ENCODE measurements at regions not wholly inside any gene's neighbourhood (a gene's known extent, or its start where the extent isn't known, plus 50 kb on each side); places are given as distances from the start of the nearest gene placed in this dataset.
"Not testable (repeated sequence)": the region's sequence is repeated elsewhere in the genome, so short reads cannot be mapped to it uniquely, and the experiment has no call there.

DNA sequence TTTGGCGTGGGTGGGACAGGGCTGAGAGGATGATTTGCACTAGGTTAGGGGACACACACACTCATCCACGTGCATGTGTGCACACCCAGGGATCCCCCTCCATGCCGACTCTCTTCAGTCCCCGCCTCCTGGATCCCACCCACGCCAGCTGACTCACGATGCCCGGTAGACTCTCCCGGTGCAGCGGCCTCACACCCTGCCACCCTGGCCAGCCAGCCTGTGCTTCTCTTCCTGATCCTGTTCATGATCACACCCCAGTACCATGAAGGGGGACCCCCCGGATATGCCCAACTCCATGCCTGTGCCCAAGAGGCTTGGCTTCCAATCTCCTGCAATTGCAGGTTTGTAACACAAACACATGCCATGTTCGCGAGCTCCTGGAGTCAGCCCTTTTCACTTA lies 157.8 kb upstream of the HDAC4 start:
- no peak for DNase-seq

DNA sequence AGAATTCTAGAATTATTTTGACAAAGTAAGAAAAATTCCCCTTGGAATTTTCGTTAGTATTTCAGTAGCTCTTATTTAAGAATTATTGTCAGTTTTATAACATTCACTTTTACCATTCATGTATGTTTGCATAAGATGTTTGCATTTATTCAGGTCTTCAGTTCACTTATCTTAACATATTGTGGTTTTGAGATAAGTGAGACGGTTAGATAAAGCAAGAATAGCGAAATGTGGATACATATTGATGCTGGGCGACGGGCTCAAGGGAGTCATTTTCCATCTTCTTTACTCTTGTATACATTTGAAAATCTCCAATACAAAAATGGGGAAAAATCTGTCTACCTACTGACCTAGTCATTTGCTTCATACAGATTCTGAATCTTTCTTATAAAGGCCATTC lies 156.7 kb upstream of the HDAC4 start:
- no peak for DNase-seq

DNA sequence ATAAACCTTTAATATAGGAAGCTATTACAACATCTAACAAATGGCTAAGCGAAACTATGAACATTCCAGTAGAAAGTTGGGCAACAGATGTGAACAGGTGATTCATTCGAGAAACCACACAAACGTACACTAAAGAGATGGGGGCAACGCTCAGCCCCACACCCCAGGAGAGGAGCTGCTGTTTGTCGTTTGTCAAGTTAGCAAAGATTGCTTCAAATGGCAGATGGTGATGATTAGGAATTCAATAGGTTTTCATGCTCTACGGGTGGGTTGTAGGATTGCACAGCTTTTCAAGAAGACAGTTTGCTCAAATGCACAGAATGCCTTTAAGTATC lies 154.7 kb upstream of the HDAC4 start:
- no peak for DNase-seq

DNA sequence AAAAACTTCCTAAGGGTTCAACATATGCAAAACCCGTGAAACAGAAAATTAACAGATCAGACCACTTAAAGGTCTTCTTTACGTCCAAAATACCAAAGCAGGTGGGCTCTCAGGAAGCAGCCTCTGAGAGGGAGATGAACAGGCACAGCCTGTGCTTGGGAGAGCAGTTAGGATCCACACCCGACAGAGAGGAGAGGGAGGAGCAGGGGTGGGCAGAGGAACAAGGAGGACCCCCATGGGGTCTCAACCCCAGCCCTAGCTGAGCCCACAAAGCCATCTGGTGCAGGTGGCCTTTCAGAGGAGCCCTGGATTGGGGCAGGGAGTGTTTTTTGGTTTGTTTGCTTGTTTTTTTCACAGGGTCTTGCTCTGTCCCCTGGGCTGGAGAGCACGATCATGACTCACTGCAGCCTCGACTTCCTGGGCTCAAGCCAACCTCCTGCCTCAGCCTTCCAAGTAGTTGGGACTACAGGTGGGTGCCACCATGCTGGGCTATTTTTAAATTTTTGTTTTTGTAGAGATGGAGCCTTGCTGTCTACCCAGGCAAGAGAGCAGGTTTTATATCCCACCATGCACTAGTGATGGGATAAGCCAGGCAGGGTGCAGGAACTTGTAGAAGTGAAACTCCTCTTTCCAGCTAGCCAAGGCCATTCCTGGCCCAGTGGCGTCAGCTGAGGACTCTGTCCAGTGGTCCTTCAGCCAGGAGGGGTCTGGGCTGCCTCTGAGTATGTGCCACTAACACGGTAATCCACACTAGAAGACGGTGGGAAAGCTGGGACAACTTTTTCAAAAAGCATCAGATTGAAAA lies 154.1 kb upstream of the HDAC4 start:
- no peak for DNase-seq

DNA sequence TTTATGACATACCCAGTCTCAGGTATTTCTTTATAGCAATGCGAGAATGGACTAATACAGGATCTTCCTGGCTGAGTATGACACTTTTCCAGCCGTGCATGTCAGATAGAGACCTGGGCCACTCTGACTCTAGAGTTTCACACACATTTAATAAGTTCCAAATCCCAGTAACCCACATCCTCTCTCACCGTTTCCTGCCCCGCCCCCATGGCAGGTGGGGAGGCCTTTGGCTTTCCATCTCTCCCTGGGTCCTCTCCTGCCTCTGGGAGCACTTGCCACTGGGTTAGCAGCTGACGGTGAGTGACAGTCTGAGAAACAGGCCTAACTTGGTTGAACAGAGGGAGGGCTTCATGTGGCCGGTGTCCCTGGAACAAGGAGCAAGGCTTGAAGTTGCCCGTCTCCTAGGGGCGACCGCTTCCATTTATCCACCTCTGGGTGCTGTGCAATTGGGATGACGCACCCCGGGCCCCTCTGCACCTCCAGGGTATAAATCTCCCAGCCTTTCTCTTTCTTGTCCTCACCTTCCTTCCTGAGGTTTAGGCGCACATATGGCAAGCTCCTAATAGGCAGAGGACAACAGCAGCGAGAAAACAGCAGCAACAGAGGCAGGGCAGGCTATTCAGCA lies 152.7 kb upstream of the HDAC4 start:
- no peak for DNase-seq

DNA sequence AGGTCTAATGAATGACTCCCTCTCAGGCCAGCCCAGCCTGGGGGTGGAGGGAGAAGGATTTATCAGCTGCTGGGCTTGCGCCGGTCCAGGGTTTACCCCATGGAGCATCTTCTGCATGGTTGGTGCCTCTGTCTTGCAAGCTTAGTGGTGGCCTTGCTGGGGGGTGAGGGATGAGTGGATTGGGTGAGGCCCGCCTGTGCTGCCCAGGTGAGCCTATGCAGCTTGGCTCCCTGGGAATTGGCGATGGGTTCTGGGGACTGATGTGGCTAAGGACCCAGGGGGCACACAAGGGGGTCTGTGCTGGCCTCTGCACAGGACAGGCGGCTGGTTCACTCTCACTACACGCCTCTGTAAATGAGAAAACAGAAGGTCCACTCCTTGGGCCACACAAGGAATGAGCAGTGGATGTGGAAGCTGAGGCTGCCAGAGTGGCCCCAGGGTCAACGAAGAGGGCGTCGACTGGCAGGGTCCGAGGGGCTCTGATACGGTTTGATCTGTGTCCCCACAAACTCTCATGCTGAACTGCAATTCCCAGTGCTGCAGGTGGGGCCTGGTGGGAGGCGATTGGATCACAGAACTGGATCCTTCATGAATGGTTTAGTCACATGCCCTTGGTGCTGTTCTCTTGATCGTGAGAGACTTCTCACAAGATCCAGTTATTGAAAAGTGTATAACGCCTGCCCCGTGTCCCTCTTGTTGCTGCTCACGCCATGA lies 151.6 kb upstream of the HDAC4 start:
- no peak for DNase-seq

DNA sequence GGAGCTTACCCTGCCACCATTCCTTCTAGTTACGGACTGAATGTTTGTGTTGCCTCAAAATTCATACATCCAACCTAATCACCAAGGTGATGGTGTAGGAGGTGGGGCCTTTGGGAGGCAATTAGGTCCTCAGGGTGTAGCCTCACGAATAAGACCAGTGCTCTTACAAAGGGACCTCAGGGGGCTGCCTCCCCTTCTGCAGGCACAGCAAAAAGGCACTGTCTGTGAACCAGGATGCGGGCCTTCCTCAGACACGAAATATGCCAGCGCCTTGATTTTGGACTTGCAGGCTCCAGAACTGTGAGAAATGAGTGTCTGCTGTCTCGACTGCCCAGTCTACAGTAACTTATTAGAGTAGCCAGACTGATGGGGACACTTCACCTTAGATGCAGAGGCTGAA lies 150.4 kb upstream of the HDAC4 start:
- DNase-seq = no peak

DNA sequence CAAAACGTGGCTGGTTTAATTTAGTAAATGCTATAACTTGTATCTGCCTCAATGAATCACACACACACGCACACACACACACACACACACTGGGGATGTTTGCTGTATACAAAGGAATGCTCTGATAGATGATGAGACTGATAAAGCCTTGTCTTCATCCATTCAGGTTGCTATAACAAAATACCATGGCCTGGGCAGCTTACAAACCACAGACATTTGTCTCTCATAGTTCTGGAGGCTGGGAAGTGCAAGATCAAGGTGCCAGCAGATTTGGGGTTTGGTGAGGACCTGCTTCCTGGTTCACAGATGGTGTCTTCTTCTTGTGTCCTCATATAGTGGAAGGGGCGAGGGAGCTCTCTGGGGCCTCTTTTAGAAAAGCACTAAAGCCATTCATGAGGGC lies 149.5 kb upstream of the HDAC4 start:
- no peak for DNase-seq

DNA sequence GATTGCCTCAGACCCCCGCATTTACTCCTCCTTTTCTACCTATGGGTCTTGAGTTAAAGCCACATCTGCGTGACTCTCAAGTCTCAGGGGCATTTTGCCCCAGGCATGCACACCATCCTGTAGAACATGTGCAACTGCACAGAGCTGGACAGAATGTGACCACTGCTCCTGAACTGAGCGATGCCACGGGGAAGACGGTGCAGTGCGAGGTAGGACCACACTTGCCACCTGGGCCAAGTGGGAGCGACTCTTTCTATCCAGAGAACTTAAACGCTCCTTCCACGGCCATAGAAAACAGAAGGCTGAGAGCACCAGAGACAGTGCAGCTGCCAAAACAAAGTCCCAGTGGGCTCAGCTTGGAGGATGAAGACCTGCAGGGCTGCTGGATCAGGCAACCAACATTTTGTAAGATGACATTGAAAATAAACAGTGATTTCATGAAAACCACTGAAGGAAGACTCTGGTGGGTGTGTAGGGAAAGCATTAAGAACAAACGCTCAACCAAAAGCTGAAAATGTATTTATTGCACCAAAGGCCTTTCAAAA lies 149.0 kb upstream of the HDAC4 start:
- DNase-seq = no peak

DNA sequence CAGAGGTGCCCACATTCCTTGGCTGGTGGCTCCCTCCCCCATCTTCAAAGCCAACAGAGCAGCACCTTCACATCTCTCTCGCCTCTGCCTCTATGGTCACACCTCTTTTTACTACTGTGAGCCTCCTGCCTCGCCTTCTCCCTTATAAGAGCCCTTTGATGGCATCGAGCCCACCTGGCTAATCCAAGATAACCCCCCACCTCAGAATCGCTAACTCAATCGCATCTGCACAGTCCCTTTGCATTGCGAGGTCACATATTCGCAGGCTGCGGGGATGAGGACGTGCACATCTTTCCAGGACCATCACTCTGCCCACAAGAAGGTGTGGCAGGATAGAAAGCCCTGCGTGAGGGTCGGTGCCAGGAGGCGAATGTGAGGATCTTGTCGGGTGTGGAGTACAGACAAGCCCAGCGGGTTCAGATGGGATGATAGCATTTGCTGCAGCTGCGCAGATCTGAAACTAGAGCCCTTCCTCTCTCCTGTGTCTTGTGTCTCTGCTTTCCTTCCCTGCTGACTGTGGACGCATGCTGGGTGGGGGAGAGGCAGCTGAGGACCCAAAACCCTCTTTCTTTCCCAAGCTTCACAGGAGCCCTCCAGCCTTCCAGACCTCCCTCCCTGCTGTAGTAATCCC lies 148.3 kb upstream of the HDAC4 start:
- no peak for DNase-seq

DNA sequence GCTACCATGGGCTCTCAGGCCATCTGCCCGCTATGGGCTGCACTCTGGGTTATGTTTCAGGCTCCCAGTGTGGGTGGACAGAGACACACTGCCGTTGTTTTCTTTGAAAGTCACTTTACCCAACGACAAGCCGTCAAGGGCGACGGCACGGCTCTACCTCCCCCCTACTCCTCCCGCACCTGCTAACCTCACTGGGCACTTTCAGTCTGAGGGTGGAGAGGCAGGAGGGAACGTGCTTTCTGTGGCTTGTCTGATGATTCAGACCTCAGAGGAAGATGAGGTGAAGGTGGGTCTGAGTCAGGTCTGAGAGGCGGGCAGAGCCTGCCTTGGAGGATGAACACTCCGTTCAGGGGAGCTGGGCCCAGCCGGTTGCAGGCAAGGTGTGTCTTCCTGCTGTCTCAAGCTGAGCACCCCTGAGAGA lies 147.6 kb upstream of the HDAC4 start:
- DNase-seq = peak; percentile 36

DNA sequence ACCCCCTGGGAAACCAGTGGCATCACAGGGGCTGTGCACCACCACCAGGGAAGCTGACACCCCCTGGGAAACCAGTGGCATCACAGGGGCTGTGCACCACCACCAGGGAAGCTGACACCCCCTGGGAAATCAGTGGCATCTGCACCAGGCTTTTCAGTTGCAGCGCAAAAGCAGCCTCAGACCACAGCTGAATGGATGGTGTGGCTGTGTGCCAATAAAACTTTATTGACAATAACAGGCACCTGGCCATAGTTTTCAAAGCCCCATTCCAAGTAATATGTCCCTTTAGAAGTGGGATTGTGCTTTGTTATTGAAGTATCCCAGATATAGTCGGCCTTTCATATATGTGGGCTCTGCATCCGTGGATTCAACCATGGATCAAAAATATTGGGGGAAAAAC lies 146.3 kb upstream of the HDAC4 start:
- not testable (repeated sequence) for DNase-seq

DNA sequence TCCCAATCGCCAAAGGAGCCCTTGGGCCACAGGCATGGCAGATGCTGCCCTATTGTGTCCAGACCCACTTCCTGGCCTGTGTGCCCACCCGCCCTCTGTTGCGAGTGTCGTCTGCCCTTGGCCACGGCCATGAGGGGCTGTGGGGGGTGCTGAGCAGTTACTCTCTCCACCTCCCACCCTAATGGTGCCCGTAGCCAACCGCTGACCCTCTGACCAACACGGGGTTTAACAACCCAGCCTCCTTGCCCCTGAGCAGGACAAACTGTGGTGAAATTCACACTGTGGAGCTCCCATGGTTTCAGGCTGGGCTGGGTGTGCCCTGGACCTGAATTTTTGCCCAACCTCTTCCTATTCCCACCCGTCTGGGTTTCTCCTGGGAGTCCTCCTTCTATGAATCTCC lies 145.7 kb upstream of the HDAC4 start:
- no peak for DNase-seq

DNA sequence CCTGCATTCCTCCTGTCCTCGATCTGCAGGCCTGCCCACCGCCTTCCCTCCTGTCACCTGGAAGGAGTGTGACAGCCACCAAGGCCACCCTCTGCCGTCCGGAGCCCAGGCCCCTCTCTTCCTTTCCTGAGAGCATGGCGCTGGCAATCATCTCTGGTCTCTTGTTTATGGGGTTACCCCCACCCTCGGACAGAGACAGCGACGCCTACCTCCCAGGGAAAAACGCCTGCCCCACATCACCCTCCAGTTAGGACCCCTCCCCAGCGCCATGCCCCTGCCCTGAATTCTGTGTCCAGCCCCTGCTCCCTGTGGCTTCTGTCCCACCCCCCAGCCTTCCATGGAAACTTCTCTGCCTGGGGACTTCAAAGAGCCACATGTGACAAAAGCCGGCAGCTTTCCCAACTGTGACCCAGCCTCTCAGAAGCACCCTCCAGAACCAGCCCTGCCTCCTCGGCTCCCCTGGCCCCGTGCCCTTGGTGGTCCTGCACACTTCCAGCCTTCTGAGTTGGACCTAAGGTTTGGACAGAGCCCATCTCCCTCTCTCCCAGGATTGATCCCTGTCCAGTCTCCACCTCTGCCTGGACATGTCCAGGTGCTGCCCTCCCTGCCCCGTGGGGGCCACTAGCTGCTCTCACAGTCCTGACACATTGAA lies 145.0 kb upstream of the HDAC4 start:
- DNase-seq = no peak

DNA sequence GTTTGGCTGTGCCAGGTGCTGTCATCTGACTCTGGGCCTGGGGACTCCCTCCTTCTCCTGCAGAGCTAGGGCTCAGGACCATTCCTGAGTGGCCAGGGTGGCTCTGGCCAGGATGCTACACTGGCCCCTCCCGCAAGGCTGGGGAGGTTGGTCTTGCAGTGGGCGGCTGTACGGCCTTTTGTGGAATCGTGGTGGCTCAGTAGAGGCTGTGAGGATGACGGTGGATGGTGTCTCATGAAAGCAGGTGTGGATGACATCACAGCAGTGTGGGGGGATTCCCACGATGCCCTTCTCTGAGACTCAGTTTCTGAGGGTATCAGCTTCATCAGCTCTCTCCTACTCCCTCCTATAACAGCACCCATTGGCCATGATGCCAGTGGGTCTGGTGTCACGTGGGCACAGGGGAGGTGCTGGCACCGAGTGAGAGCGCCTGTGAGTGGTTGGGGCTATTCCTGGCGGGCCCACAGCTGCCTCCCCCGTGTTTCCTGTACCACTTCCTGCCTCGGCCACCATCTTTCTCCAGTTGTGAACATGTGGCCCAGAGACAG lies 144.2 kb upstream of the HDAC4 start:
- DNase-seq = no peak

DNA sequence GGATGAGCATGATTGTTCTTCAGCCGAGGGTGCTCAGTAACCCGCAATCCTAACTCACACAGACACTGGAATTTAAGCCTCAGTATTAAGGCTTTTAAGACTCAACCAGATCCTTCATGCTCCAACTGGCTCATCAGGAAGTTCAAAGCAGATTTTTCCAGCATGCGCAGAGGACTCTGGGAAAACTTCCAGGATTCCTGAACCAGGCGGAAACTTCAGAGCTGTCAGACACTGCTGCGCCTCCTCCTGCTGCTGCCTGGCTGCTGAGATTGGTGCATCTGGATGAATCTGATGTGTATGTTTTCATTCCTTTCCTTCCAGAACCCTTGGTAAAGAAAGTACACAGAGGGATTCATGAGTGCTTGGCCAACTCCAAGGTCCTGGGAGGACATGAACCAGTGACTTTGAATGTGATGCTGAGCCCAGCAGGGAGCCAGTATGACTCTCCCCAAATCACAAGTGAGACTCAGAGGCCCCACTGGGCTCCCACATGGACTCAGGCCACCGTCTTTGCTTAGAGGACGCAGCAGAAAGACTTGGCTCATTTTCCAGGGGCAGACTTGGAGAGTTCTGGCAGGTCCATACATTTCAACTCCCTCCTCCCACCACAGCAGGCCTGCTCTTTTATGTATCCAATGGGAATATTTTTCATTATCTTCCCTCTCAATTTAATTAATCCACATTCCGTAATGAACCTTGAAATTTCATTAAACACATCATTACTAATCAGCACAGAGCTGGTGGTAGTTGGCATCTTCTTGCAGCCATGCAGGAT lies 143.5 kb upstream of the HDAC4 start:
- no peak for DNase-seq

DNA sequence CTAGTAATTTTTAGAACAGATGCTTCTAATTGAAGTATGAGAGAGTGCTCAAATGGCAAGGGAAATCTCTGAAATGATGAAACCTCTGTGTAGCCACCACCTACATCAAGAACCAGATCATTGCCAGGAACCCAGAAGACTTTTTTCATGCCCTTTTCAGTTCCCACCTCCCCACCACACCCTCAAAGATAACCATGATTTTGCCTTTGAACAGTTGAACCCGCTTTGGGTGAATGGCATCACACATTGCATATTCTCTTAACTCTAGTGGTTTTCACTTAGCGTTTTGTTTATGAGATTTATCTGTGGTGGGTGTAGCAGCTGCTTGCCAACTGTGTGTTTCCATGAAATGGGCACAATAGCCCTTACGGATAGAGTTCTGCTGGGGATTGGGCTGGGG lies 142.9 kb upstream of the HDAC4 start:
- no peak for DNase-seq

DNA sequence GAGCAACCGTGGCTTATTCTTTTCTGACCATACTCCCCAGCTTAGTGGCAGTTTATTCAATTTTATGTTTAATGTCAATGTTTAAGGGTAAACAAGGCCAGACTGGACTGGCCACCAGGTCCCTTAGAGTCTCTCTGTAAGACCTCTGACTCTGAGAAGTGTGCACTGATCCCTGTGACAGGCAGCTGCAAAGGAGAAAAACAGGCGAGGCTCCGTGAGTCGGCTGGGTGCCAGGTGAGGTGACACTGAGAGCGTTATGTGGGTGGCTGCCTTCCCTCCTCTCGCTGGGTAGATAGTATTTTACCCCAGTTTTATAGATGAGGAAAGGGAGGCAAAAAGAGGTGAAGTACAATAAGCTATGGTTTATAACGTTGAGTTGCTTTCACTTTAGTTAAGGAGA lies 139.4 kb upstream of the HDAC4 start:
- no peak for DNase-seq

DNA sequence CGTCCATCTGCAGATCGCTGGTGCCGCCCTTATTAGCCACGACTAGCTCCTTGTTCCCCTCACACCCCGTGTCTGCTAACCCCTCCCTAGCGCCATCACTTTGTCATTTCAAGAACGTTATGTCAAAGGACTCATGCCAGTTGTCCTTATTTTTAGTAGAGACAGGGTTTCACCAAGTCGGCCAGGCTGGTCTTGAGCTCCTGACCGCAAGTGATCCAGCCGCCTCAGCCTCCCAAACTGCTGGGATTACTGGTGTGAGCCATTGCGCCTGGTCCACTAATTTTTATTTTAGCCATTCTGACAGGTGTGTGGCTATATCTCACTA lies 138.9 kb upstream of the HDAC4 start:
- DNase-seq = no peak

DNA sequence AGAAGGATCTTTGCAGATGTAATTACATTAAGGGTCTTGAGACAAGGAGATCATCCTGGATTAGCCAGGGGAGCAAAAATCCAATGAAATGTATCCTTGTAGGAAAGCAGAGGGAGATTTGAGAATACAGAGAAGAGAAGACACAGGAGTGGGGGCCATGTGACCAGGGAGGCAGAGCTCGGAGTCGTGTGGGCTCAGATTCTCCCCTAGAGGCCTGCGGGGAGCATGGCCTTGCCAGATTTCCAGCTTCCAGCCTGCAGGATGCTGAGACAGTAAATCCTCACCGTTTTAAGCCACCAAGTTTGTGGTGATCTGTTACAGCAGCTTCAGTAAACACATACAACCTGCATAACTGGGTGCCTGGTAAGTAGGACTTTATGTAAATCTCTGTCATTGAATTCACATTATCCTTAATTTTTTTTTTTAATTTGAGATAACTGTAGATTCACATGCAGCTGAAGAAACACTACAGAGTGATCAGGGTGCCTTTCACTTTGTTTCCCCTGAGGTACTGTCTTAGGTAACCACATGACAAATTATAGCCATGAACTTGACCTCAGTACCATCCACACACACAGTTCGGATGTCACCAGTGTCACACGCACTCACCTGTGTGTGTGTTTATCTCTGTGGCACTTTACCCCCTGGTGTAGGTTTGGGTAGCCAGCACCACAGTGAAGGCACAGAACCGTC lies 138.4 kb upstream of the HDAC4 start:
- DNase-seq = no peak

DNA sequence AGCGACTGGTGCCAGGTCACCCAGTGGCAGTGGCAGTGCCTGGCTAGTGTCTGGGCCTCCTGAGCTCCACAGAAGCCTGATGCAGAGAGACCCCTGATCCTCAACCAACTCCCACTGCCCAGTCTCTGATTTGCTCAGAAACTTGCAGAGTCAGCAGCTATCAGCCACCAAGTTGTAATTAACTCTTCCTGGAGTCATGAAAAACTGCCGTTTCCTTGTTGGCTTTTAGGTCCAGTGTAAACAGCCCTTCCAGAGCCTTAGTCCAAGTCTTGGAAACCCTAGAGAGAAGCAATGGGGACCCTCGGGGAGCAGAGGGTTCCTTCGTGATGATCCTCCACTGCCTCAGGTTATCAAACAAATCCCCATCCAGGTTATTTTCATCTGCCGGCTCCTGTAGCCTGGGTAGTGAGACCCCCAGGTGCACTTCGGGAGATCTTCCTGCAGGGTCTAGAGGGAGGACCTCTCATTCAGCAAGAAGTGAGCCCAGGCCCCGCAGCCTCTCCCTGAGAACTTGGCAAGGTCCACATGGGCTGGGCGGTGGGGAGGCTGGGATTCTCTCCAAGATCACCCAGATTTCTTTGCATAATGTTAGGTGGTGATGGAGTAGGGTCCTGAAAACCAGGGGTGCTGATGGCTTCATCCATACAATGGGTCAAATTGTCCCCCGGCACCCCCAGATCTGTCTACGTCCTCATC lies 137.7 kb upstream of the HDAC4 start:
- DNase-seq = no peak
